B cell (primary cell): ENCODE measurements at regions not wholly inside any gene's neighbourhood (a gene's known extent, or its start where the extent isn't known, plus 50 kb on each side); places are given as distances from the start of the nearest gene placed in this dataset.

ENCODE experiments used
- ATAC-seq: fragments of 200-7000 bp; cut with Tn5 transposase; one replicate; pipeline ENCODE4 v1.10.0; 2021; ENCODE audit warnings: low read depth, mild to moderate bottlenecking, moderate number of reproducible peaks, moderate library complexity
- CTCF ChIA-PET: fragments of 350-600 bp; sonication (Branson Sonifier 250); formaldehyde crosslinking; loops from one replicate; lab custom pipeline; 2021; ENCODE audit warnings: antibody characterized with exemption, inconsistent platforms; lab: Charles Lee
- POLR2A ChIA-PET: fragments of 350-600 bp; sonication (Branson Sonifier 250); formaldehyde crosslinking; loops from one replicate; lab custom pipeline; 2021; ENCODE audit warnings: antibody characterized with exemption; lab: Charles Lee
- DNase-seq: peaks from one replicate; pipeline ENCODE4 v3.0.0; 2013
- H2AFZ ChIP-seq: 2 replicates; pipeline ENCODE4 v1.6.1; 2012; ENCODE audit warnings: mild to moderate bottlenecking, low read depth, low read length; ENCODE audit not compliant: insufficient read depth, poor library complexity, severe bottlenecking
- H3K27ac ChIP-seq, 2 donors: 1 replicate in 1 of 2; 2 replicates in 1 of 2; pipeline ENCODE4 v1.5.1; 2012 to 2013; ENCODE audit warnings: low read length in 2 of 2, mild to moderate bottlenecking in 2 of 2, moderate library complexity in 1 of 2
- H3K27me3 ChIP-seq, 4 experiments: fragments of 200-600 bp in 1 of 4; sonication (generic) in 1 of 4; replicated peaks in 1 of 4; 1 replicate in 2 of 4; 2 replicates in 2 of 4; pipeline versions ENCODE4 v1.6.1 to v1.7.0; 2013 to 2016; ENCODE audit warnings: low read length in 3 of 4, mild to moderate bottlenecking in 2 of 4, mixed read lengths in 1 of 4, moderate library complexity in 1 of 4; ENCODE audit not compliant: insufficient read depth in 4 of 4, control insufficient read depth in 3 of 4; ENCODE audit errors: control extremely low read depth in 1 of 4
- H3K36me3 ChIP-seq, 2 experiments: replicated peaks in 1 of 2; 1 replicate in 1 of 2; 2 replicates in 1 of 2; pipeline versions ENCODE4 v1.6.1 to v1.7.1; 2013; ENCODE audit warnings: low read length in 1 of 2; ENCODE audit not compliant: insufficient read depth in 2 of 2, control insufficient read depth in 1 of 2; ENCODE audit errors: control extremely low read depth in 1 of 2, extremely low read depth in 1 of 2
- H3K4me1 ChIP-seq, 2 donors: fragments of 200-600 bp in 1 of 2; sonication (generic) in 1 of 2; 1 replicate in 1 of 2; 2 replicates in 1 of 2; pipeline versions ENCODE4 v1.5.1 to v1.6.1; 2013 to 2017; ENCODE audit warnings: low read length in 2 of 2; ENCODE audit not compliant: control insufficient read depth in 2 of 2, insufficient read depth in 2 of 2
- H3K4me2 ChIP-seq: replicated peaks from 2 replicates; pipeline ENCODE3; 2012; ENCODE audit warnings: mild to moderate bottlenecking, low read depth, low read length; ENCODE audit not compliant: poor library complexity, severe bottlenecking
- H3K4me3 ChIP-seq, 5 experiments: fragments of 200-600 bp in 1 of 5; sonication (generic) in 1 of 5; 1 replicate in 3 of 5; 2 replicates in 2 of 5; pipeline versions ENCODE4 v1.5.1 to v1.7.0; 2011 to 2016; ENCODE audit warnings: low read length in 4 of 5, mild to moderate bottlenecking in 4 of 5, low read depth in 2 of 5, control low read depth in 1 of 5, moderate library complexity in 1 of 5; ENCODE audit not compliant: insufficient read depth in 1 of 5; ENCODE audit errors: control extremely low read depth in 1 of 5, extremely low read depth in 1 of 5
- H3K79me2 ChIP-seq: fragments of 200-600 bp; sonication (generic); one replicate; pipeline ENCODE4 v1.6.0; 2016; ENCODE audit warnings: low read length; ENCODE audit not compliant: control insufficient read depth, insufficient read depth
- H3K9ac ChIP-seq: fragments of 200-600 bp; sonication (generic); 2 replicates; pipeline ENCODE4 v1.6.1; 2017; ENCODE audit warnings: mild to moderate bottlenecking, low read length, moderate library complexity
- H3K9me3 ChIP-seq, 3 donors: one replicate each; pipeline versions ENCODE4 v1.6.1 to v1.7.1; 2013; ENCODE audit warnings: low read length in 2 of 3; ENCODE audit not compliant: control insufficient read depth in 2 of 3, insufficient read depth in 1 of 3; ENCODE audit errors: control extremely low read depth in 1 of 3
- H4K20me1 ChIP-seq: 2 replicates; pipeline ENCODE4 v1.6.0; 2012; ENCODE audit warnings: mild to moderate bottlenecking, low read length; ENCODE audit not compliant: insufficient read depth, control insufficient read depth, poor library complexity, severe bottlenecking
- H3K27ac Mint-ChIP-seq: one replicate; pipeline ENCODE4 v1.8.0; 2021; ENCODE audit warnings: mixed read lengths
- H3K27me3 Mint-ChIP-seq: one replicate; pipeline ENCODE4 v1.8.0; 2021; ENCODE audit warnings: mixed read lengths
- H3K4me1 Mint-ChIP-seq: one replicate; pipeline ENCODE4 v1.8.0; 2021; ENCODE audit warnings: mixed read lengths
- H3K4me3 Mint-ChIP-seq: one replicate; pipeline ENCODE4 v1.8.0; 2021; ENCODE audit warnings: mixed read lengths
- H3K9me3 Mint-ChIP-seq: one replicate; pipeline ENCODE4 v1.8.0; 2022; ENCODE audit warnings: mixed read lengths; ENCODE audit not compliant: insufficient read depth
- CTCF ChIP-seq: fragments of 200-600 bp; IDR thresholded peaks from one replicate; pipeline ENCODE4 v1.8.0; 2022; ENCODE audit warnings: antibody characterized with exemption, mild to moderate bottlenecking
- EZH2 ChIP-seq: IDR thresholded peaks from 2 replicates; pipeline ENCODE4 v1.6.1; 2012; ENCODE audit warnings: borderline replicate concordance, low read depth, mild to moderate bottlenecking, moderate library complexity, low read length; ENCODE audit not compliant: insufficient read depth, poor library complexity, severe bottlenecking
- WGBS: methylation state at CpG from one replicate; pipeline ENCODE4 v1.1.5; 2013; ENCODE audit warnings: missing lambda C conversion rate; ENCODE audit not compliant: insufficient coverage; 5-methylcytosine and 5-hydroxymethylcytosine counted together
- intact Hi-C: fragments of 100-400 bp; cut with micrococcal nuclease; formaldehyde crosslinking; loops from one replicate; pipeline ENCODE4 v1.10.0; 2022

DNA sequence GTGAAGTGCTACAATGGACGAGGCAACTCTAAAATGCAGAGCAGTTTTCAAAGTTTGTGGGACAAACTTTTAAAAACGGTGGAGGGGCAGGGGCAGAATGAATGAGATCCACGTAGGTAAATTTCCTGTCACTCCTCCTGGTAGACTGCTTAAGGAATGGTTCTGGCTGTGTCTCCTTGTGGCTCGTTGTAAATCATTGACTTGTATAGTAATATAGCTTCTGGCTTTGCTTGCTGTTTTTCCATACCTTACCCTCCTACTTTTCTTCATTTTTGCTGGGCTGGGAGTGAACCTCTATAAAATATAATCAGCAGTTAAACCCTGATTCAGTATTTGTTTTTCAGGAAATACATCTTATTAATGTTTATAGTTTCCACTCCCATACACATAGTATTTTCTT is 235.7 kb downstream of the TUSC1 start:
- H3K4me3 Mint-ChIP-seq = no peak overlapping the region
- Histone ChIP-seq H3K9ac (no peak overlapping the region), H4K20me1 (no peaks in the 10 kb centered on the region), H3K4me2 (no peak overlapping the region), H3K4me3 (no peak overlapping the region), H3K36me3 (no peaks in the 10 kb centered on the region), H3K27ac (no peak overlapping the region), H3K9me3 (no peaks in the 10 kb centered on the region), H3K4me1 (no peaks in the 10 kb centered on the region), H3K27me3 (no peaks in the 10 kb centered on the region), H3K79me2 (no peaks in the 10 kb centered on the region), H2AFZ (no peak overlapping the region)
- H3K27ac Mint-ChIP-seq = no peak overlapping the region
- TF ChIP-seq CTCF (no peak), EZH2 (no peak)
- 93% methylated on average over 2 of the region's 4 CpGs for WGBS
- CTCF ChIA-PET = no interaction called here
- intact Hi-C loops = no loop called here
- no peaks in the 10 kb centered on the region for H3K9me3 Mint-ChIP-seq
- ATAC-seq (no peak), DNase-seq (no peak)
- no peaks in the 10 kb centered on the region for H3K4me1 Mint-ChIP-seq
- no peaks in the 10 kb centered on the region for H3K27me3 Mint-ChIP-seq
- POLR2A ChIA-PET = no interaction called here

GRCh38 chr9:25427898-25428297 is 250.3 kb downstream of the TUSC1 start:
- Histone ChIP-seq H3K4me3 (no peak overlapping the region), H3K27ac (no peak overlapping the region), H3K4me2 (no peak overlapping the region), H3K27me3 (no peaks in the 10 kb centered on the region), H3K9ac (no peak overlapping the region), H3K4me1 (no peaks in the 10 kb centered on the region), H4K20me1 (no peaks in the 10 kb centered on the region), H2AFZ (no peak overlapping the region), H3K36me3 (no peaks in the 10 kb centered on the region), H3K9me3 (peaks cover 0 to 22% (median 0%) of the 10 kb centered on the region in 3 donors), H3K79me2 (no peaks in the 10 kb centered on the region)
- CTCF ChIA-PET = no interaction called here
- TF ChIP-seq EZH2 (no peak), CTCF (no peak)
- intact Hi-C loops = no loop called here
- POLR2A ChIA-PET = no interaction called here
- H3K9me3 Mint-ChIP-seq = peaks cover 3% of the 10 kb centered on the region
- no peaks in the 10 kb centered on the region for H3K27me3 Mint-ChIP-seq
- WGBS = 83% methylated on average over 4 of the region's 4 CpGs
- H3K4me3 Mint-ChIP-seq = no peak overlapping the region
- no peak for DNase-seq
- H3K4me1 Mint-ChIP-seq = no peaks in the 10 kb centered on the region
- ATAC-seq = no peak
- no peak overlapping the region for H3K27ac Mint-ChIP-seq
